M059J (cell line): ENCODE measurements at regions not wholly inside any gene's neighbourhood (a gene's known extent, or its start where the extent isn't known, plus 50 kb on each side); places are given as distances from the start of the nearest gene placed in this dataset.
"Not testable (repeated sequence)": the region's sequence is repeated elsewhere in the genome, so short reads cannot be mapped to it uniquely, and the experiment has no call there.

Experiments used
- DNase-seq: peaks from one replicate; pipeline ENCODE4 v3.0.0-alpha.2; 2012; ENCODE audit warnings: low read depth

DNA sequence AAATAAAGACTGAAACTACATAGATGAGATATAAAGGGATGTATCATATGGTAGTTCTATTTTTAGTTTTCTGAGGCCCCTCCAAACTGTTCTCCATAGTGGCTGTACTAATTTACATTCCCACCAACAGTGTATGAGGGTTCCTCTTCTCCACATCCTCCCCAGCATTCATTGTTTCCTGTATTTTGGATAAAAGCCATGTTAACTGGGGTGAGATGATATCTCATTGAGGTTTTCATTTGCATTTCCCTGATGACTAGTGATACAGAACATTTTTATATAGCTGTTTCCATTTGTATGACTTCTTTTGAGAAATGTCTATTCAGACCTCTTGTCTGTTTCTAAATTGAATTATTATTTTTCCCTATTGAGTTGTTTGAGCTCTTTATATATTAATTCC, 229.3 kb downstream of the RFPL4B start:
- peak; percentile 83 for DNase-seq

DNA sequence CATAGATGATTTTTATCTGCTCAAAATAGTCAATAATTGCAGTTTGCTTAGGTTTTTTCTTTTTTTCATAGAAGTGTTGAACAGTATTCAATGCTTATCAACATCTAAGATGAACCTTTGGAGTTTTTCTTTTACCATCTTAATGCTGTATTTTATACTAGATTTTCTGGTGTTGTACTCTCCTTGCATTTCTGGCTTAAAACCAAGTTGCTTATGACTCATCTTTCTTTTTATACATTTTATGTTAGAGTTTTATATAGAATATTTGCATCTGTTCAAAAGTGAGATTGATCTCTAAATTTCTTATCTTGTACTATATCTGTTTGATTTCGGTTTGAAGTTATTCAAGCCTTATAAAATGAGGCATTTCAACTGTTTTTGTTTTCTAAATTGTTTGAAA, 232.5 kb downstream of the RFPL4B start:
- DNase-seq: no peak

DNA sequence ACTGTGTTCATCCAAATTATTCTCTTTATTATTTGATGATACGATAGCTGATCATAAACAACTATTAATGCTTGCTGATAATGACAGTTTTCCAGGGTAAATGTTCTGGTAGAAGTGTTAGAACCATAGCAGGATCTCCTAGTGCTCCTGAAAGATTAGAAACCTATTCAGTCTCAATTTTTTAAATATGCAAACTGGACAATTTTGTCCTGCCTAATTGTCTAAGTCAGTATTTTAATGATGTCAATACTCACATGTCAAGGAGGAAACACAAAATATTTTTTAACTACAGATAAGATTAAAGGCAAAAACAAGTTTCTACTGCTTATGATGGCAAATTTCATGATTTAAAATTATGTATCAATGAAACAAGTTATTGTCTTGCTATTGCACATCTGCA, 233.9 kb downstream of the RFPL4B start:
- DNase-seq: no peak

DNA sequence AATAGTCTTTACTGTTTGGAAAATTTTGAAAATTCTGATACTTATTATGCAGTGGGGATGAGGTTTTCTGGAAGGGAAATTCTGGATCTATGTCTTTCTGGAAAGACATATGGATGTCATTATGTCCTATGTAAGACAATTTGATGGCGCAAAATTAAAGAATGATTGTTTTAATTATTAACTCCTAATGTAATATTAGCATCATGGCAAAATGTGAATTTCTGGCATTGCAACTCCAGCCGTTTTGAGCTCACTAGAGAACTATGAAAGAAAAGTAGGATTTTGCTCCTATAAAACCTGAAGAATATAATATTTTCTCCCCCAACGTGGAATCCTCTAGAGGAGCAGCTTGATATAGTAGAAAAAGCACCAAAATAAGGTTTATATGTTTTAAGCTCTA, 243.2 kb downstream of the RFPL4B start:
- no peak for DNase-seq

DNA sequence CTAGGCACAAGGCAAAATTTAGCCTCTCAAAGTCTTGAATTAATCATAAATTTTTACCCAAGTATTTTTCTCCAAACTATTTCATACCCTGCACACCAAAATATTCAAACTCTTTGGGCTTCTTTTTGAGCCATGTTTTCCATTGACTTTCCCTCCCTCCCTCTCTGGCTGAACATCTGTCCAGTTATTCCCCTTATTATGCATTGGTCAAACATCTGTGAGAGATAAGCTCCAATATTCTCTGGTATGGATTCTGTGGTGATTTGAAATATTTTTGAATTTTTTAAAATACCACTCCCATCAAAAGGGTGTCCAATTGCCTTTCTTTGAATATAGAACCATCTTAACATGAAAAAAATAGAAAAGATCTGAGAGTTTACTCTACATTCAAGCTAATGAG, 244.2 kb downstream of the RFPL4B start:
- no peak for DNase-seq

DNA sequence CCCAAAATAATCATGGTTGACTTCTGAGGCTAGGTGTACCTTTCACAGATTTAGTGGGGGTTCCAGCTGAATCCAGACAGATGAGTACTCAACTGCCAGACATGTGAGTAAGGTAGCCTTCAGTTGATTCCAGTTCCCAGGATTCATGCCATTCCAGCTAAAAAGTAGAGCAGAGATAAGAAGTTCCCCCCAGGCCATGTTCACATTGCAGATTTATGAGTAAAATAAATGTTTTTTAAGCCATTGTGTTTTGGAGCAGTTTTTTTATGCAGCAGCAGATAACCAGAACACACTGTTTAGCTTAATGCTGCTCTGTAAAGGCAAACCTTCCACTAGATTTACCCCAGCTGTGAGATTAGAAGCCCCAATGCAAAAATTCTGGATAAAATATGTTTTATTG, 245.0 kb downstream of the RFPL4B start:
- peak; percentile 82 for DNase-seq

DNA sequence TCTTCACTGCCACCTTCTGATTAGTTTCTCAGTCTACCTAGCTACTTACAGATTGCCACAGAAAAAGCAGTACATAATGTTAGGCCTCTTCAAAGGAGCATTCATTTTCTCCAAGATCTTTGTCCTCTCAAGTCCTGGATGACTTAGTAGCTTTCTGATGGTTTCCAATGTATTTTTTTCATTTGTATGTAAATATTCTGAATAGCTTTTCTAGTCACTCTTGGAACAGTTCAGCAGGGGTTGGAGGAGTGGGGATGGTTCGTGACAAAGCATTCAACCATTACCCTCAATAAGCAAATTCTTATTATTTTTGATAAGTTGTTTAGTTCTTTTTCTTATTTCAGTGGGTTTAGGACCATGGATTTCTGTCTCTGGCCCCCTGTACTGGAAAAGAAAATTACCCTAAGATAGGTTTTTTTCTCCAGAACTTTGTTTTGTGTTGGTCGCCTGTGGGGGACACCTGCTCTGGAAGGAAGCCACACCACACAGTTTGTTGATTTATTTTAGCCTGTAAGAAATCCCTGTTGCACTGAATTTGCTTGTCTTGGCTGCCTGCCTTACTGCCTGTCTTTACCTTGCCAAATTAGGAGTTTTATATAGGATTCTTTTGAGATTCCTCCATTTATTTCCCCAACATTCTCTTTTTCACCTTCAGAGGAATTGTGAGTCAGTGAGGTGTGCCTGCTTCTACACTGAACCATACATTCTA, 247.9 kb downstream of the RFPL4B start:
- peak; percentile 49 for DNase-seq

DNA sequence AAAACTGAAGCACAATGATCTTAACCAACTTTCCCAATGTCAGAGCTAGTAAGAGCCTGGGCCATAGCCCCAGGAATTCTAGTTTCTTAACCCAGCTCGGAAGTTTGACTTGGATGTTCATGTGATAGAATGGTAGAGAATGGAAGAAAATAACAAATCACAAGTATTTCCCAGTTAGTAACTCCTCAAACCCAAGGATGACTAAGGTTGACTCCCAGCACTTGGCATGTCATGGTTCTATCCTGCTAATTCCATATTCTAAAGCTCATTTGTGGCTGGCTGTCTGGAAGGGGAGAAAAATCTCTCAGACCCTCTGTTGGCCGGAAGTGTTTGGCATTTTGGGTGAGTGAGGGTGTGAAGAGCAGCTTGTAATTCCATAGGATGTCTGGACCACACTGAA, 248.7 kb downstream of the RFPL4B start:
- DNase-seq: peak; percentile 39

DNA sequence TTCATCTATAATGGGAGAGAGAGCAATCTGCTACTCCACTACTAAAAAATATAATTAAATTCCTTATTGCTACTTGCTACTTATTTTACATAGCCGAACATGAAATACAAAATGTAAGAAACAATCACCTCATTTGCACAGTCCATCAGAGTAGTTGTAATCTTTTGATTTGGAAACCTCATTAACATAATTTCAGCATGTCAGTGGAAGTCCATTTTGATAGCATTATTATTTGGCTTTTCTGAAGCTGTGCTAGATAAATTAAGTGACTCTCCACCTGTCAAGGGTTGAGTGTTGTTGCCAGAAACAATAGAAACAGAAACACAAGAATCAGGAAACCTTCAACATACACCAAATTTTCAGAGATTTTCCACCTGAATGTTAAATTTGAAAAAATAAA, 250.0 kb downstream of the RFPL4B start:
- DNase-seq: no peak

DNA sequence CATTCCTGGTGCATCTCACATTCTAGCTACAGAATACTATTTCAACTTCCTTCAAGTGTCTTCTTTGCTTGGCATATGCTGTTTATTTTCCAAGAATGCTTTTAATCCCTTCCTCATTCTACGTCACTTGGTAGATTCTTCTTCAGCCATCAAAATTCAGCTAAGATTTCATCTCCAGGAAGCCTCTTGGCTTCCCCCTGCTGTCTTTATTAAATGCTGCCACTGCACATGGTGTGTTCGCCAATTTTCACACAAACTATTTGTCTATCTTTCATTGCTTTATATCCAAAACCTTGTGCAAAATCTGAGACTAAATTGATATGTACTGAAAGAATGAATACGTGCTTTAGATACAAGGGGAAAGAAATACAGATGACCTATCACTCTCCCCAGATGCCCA, 253.0 kb downstream of the RFPL4B start:
- no peak for DNase-seq

DNA sequence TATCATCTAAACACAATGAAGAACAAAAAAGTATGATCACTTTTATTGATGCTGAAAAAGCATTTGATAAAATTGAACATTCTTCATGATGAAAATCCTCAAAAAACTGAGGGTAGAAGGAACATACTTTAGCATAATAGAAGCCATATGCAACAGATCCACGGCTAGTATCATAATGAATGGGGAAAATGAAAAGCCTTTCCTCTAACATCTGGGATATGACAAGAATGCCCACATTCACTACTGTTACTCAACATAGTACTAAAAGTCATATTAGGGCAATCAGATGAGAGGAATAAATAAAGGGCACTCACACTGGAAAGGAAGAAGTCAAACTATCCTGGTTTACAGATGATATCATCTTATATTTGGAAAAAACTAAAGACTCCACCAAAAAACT, 256.6 kb downstream of the RFPL4B start:
- no peak for DNase-seq

DNA sequence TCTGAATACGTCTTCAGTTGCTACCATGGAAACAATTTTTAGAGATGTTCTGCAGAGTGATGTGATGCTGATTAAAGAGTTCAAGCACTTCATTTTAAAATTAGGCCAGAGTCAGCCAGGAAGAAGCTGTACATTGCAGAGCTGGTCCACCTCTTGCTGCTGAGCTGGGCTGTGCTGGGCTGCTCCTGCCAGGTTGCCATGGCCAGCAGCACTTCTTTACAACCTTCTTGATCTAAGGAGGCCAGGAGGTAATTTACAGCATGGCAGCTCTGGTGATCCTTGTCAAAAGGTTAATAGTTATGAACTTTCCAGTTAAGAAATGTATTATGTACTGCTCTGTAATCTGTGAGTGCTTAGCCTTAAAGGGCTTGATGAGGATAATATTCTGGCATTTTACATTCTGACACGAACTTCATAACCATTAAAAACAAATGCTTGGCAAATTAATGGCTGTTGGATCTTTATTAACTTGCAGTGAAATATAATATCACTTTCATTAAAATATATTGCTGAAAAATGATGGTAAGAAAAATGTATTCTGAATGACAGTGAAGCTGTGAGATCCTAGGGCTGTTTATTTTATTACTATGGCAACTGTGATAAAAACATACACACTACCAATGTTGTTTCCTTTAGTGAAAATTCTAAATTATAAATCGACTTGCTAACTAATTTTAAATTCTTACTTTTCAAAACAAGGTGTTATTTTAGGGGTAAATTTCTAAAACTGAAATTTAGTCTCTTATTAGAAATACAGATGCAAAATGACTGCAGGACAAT, 259.7 kb downstream of the RFPL4B start:
- DNase-seq: peak; percentile 32

DNA sequence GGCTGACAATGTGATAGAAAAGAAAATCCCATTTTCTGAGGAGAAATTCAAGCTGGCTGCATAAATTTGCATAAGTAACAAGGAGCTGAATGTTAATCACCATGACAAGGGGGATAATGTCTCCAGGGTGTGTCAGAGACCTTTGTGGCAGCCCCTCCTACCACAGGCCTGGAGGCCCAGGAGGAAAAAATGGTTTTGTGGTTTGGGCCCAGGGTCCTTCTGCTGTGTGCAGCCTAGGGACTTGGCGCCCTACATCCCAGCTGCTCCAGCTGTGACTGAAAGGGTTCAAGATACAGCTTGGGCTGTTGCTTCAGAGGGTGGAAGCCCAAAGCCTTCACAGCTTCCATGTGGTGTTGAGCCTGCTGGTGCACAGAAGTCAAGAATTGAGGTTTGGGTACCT, 261.8 kb downstream of the RFPL4B start:
- not testable (repeated sequence) for DNase-seq

DNA sequence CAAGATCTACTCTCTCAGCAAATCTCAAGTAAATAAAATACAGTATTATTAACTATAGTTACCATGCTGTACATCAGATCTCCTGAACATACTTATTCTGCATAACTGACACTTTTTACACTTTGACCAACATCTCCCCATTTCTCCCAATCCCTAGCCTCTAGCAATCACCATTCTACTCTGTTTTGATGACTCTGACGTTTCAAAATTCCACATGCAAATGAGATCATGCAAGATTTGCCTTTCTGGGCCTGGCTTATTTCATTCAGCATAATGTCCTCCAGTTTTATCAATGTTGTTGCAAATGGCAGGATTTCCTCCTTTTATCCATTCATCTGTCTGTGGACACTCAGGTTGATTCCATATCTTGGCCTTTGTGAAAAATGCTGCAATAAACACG, 266.3 kb downstream of the RFPL4B start:
- DNase-seq: no peak

DNA sequence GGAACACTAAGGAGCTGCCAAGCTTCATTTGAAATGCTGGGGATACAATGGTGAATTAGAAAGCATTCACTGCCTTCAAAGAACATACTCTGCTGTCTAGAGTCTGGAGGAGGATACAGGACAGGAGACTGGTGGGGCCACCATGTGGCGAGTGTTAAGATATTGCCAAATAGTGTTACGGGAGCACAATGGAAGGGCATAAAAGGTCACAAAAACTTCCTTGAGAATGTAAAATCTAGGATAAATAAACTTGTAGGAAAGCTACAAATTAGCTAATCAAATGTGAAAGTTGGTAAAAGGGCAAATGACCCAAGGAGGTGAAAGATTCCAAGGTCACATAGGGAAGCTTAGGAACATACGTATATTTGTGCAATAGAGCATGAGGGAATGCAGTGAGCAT, 271.7 kb downstream of the RFPL4B start:
- DNase-seq: peak; percentile 52

DNA sequence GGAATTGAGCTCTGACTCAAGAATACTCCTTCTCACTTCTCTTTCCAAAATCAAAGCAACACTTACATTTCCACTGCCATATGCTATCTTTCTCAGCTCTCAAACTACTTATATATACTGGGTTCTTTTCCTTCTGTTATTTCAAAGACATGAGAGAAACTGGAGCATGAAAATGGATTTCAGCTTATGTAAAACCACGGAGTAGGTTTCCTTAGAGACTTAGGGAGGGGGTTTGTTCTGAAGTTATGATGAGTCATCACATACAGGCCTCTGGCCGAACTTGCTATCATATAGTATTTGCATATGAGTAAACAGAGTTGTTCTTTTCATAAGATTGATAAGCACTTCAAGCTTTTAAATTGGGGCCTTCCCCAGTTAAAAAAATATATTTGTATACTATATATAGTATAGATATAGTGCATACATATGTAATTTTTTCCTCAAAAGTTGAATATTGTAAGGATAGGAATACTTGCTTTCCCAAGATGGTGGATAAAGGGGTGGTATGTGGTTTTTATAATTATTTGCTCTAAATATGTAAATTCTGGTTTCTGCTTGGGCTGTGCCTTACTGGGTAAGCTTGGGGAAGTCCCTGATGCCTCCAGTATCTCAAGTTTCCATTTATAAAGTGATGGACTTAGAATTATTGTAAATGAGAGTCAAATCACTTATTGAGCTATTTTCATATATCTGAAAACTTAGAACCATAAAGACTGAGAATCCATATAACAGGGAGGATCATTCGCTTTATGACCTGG, 273.9 kb downstream of the RFPL4B start:
- peak; percentile 33 for DNase-seq

DNA sequence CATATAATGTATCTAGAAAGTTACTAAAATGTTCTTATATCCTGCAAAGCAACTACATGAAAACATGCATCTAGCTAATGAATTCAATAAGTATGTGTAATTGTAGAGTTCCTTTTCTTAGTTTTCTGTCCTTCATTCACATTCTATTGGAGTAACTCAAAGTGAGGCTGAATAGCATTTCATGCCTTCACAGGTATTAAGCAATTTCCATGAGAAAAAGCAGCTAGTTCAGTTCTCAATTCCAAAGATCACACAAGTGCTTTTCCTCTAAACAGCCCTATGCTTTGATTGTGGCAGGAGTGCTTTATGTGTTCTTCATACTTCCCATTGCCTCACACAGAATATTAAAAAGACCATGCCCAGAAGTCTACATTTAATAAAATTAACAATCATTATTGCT, 274.9 kb downstream of the RFPL4B start:
- DNase-seq: no peak

DNA sequence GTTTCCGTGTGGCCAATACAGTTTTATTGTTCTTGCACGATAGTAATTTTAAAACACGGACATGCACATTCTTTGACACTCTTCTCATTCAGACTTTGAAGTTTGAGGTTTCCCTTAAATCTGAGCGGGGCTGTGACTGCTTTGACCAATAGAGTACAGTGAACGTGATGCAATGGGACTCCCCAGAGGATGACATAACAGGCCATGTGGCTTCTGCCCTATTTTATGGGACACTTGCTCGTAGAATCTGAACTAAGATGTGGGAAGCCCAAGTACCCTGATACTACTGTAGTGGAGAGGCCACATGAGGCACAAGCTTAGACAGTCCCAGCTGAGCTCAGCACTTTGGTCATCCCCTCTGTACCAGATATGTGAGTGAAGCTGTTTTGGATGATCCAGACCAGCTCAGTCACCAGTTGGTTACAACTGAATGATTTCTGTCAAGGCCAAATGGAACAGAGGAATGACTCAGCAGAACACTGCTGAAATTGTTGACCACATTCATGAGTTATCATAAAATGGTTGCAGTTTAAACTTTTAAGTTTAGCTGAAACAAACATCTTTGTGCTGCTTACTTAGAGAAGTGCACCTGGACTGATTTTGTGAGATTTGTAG, 279.4 kb downstream of the RFPL4B start:
- peak; percentile 84 for DNase-seq

DNA sequence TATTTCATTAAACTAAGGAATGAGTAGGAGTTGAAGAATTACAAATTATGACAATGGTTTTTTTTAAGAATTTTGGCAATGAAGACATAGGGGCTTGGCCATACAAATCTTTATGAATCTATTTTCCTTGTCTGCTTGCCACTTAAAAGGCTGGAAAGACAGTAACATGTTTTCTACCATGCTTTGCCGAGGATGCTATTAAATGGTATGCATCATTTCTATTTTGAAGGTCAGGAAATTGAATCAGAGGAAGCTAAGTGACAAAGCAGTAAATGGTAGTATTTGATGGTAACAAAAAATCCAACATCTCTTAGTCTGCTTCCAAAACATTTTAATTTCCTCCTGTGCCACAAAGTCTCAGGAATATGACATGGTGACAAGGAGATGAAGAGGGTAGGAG, 287.2 kb downstream of the RFPL4B start:
- no peak for DNase-seq

DNA sequence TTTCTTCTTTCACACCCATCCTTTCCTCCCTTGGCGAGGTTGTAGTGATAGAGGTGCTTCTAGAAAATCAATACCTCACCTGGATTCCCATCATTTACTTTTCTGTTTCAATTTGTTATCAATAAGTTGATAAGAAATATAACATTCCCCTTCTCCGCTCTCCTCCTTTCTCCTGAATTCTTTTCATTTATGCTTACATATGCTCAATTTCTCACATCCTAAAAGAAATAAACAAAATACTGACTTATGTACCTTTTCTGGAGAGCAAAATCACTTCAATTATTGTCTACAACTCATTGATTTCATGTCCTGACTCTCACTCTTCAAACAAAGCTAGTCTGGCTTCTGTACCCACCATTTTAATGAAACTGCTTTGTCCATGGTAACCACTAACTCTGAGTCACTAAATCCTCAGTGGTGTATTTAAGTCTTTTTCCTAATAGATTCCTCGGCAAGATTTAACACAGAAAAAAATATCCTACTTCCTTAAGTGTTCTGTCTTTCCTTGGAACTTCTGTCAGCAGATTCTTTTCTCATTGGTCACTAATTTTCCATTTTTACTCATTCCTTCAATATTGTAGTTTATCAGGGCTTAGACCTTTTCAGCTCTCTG, 289.6 kb downstream of the RFPL4B start:
- peak; percentile 79 for DNase-seq

DNA sequence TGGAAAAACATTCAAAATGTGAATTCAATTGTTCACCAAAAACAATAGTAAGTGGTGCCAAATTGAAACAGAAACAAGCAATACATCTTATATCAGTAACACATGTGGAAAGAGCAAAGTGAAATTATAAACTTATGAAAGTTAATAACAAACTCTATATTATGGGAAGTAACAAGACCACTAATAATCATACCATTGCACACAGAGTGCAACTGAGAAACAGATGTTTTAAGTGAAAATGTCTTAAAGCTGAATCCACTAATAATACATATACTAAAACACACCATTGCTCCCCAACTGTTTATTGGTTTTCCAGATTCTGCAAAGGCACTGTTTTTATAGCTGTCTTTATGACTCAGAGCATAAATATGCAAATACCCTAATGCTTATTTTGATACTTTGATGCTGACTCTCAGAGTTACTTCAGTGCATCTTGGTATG, 292.3 kb downstream of the RFPL4B start:
- DNase-seq: peak; percentile 81

DNA sequence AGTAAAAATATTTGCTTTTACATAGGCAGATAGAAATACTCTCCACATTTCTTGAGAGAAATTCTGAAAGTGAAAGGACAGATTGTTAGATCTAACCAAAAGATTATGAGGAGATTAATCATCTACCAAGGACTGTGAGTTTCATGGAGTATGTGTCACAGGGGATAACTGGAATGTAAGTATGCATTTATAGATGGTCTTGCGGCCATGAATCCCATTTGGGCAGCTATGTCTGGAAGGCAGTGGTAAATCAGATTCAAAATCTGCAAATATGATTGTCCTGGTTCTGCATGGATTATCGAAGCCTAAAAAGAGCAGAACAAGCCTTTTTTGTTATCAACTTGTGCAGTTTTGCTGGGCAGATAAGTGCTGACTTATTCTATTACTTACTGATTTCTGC, 293.8 kb downstream of the RFPL4B start:
- peak; percentile 91 for DNase-seq
